ENCODE measurements at regions not wholly inside any gene's neighbourhood (a gene's known extent, or its start where the extent isn't known, plus 50 kb on each side); places are given as distances from the start of the nearest gene placed in this dataset.

DNA sequence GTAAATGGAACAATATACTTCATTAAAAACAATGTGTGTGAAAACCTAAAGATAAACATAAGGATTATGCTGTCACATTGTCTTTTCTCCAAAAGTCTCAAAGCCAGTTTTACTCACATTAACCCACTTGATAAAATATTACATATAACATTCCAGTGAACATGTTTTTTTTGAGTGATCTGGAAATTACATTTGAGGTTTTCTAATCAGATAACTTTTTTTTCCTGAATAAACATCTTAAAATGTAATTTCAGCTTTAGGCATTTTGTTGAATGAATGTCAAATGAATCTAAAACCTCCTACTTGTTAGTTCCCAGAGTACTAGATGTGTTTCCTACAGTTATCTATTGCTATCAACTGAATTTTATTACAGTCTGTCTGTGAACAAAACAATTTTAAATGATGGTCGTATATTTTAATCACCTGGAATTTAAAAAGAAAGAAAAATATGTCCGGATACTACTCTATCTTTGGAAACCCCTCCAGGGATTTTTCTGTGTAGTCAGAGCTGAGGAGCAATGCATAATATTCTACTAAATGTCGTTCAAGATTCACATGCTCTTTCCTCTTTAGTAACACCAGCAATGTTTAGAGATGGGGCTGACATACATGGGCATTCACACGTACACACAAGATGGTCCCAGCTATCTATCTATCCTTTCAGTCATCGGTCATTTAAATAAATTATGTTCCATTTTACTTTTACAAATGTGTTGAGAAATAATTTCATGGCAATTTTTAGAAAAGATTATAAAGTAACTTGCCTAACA lies 283.9 kb downstream of the KLF12 start (continued):
- no peak for TF ChIP-seq SMC3 (IDR thresholded peaks at IDR 0.05; ENCODE audit: low read depth, low read length)

- Histone ChIP-seq H2BK5ac (ENCODE audit: low read depth, low read length, poor library complexity, severe bottlenecking) (no peak overlapping the region), H3K9me3 (ENCODE audit: control insufficient read depth, insufficient read depth, low read length) (no peaks in the 10 kb centered on the region), H3K79me1 (ENCODE audit: low read depth in 1 of 2, low read length in 2 of 2) (peaks cover 12 to 30% of the 10 kb centered on the region in 2 experiments), H3K4me1 (ENCODE audit: control insufficient read depth, insufficient read depth, low read length) (peaks cover 6% of the 10 kb centered on the region), H4K20me1 (ENCODE audit: insufficient read depth, low read length) (no peaks in the 10 kb centered on the region), H3K27me3 (ENCODE audit: control insufficient read depth, insufficient read depth, low read length) (no peaks in the 10 kb centered on the region), H4K91ac (ENCODE audit: insufficient read depth, low read depth, low read length) (no peak overlapping the region), H3K4me2 (ENCODE audit: low read depth, low read length) (no peak overlapping the region), H3K56ac (ENCODE audit: extremely low read depth, insufficient read depth, low read length) (no peak overlapping the region), H3K23ac (ENCODE audit: low read depth, low read length) (no peak overlapping the region), H3K9ac (ENCODE audit: low read depth, low read length) (peak overlapping the region; percentile 17; the same call in 1 of the 2 replicates), H3K27ac (ENCODE audit: insufficient read depth, low read length) (no peak overlapping the region), H2BK20ac (ENCODE audit: low read depth, low read length) (no peak overlapping the region), H3K4me3 (ENCODE audit: insufficient read depth, low read depth, low read length) (no peak overlapping the region), H3K18ac (ENCODE audit: low read depth, low read length) (peak overlapping the region; percentile 52; the same call in 1 of the 2 replicates), H2BK120ac (ENCODE audit: low read depth, low read length) (no peak overlapping the region), H4K5ac (ENCODE audit: low read depth, low read length) (peak overlapping the region; percentile 6; the same call in 1 of the 2 replicates), H3K36me3 (ENCODE audit: control insufficient read depth, insufficient read depth, low read length) (peaks cover 3% of the 10 kb centered on the region), H2BK15ac (ENCODE audit: low read depth, low read length) (no peak overlapping the region), H3K14ac (replicated peaks; ENCODE audit: low read depth, low read length) (no peak overlapping the region), H2AK9ac (replicated peaks; ENCODE audit: low read depth, low read length, poor library complexity) (no peak overlapping the region), H3K9me1 (ENCODE audit: insufficient read depth, low read length) (peaks cover 6% of the 10 kb centered on the region), H4K8ac (ENCODE audit: low read depth in 2 of 2, low read length in 2 of 2) (no peak overlapping the region), H2AK5ac (ENCODE audit: low read depth, low read length) (no peak overlapping the region), H3K4ac (ENCODE audit: low read depth, low read length) (no peak overlapping the region), H2AFZ (replicated peaks; ENCODE audit: low read length, poor library complexity) (no peak overlapping the region)
- dilution Hi-C loops (cut with HindIII; ENCODE audit: low sequenced_read_pairs, unreplicated experiment) (no loop called here), in situ Hi-C loops (cut with MboI; ENCODE audit: low sequenced_read_pairs) (loop anchor here (25.0 kb wide), 1 partner anchor 438 kb away; no protein-coding TSS in a partner anchor), intact Hi-C loops (cut with micrococcal nuclease) (no loop called here)
- ATAC-seq (ENCODE audit: low read depth) (no peak), DNase-seq (peak; percentile 52)
- ChIA-PET POLR2A (ENCODE audit: unreplicated experiment) (interaction anchor here (0.6 kb wide), 1 partner anchor 281 kb away, joined by 5 read pairs; no protein-coding TSS in a partner anchor), CTCF (interaction anchor here (1.1 to 1.4 kb wide), 2 partner anchors 278 to 438 kb away, joined by 5 to 6 read pairs; no protein-coding TSS in a partner anchor)
- TF ChIP-seq RCOR1 (IDR thresholded peaks at IDR 0.05; ENCODE audit: insufficient replicate concordance, low read length) (no peak), RAD21 (IDR thresholded peaks at IDR 0.05; ENCODE audit: low read length) (peak; percentile 45), BHLHE40 (IDR thresholded peaks at IDR 0.05; ENCODE audit: low read depth, low read length) (no peak), SMC3 (IDR thresholded peaks at IDR 0.05; ENCODE audit: low read depth, low read length) (peak; percentile 46; the same call in 1 of the 2 replicates), RFX5 (IDR thresholded peaks at IDR 0.05; ENCODE audit: low read depth, low read length) (no peak), POLR2A (IDR thresholded peaks at IDR 0.05; ENCODE audit: low read depth, low read length) (no peak)
- TF ChIP-seq, protein P1, sequence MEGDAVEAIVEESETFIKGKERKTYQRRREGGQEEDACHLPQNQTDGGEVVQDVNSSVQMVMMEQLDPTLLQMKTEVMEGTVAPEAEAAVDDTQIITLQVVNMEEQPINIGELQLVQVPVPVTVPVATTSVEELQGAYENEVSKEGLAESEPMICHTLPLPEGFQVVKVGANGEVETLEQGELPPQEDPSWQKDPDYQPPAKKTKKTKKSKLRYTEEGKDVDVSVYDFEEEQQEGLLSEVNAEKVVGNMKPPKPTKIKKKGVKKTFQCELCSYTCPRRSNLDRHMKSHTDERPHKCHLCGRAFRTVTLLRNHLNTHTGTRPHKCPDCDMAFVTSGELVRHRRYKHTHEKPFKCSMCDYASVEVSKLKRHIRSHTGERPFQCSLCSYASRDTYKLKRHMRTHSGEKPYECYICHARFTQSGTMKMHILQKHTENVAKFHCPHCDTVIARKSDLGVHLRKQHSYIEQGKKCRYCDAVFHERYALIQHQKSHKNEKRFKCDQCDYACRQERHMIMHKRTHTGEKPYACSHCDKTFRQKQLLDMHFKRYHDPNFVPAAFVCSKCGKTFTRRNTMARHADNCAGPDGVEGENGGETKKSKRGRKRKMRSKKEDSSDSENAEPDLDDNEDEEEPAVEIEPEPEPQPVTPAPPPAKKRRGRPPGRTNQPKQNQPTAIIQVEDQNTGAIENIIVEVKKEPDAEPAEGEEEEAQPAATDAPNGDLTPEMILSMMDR (conservative IDR thresholded peaks at IDR 0.05; ENCODE audit: low read depth, low read length): peak; percentile 44
- no CpG with 5 or more reads among the region's 5 CpGs for WGBS, 2 experiments (ENCODE audit: extremely low coverage in 2 of 2, insufficient read length in 1 of 2)
- BruUV-seq (replicated peaks): no TSS peak
Observed at GRCh38 chr13:73849292-73849691, 284.9 kb downstream of the KLF12 start.
